ENCODE measurements at regions not wholly inside any gene's neighbourhood (a gene's known extent, or its start where the extent isn't known, plus 50 kb on each side); places are given as distances from the start of the nearest gene placed in this dataset.

DNA sequence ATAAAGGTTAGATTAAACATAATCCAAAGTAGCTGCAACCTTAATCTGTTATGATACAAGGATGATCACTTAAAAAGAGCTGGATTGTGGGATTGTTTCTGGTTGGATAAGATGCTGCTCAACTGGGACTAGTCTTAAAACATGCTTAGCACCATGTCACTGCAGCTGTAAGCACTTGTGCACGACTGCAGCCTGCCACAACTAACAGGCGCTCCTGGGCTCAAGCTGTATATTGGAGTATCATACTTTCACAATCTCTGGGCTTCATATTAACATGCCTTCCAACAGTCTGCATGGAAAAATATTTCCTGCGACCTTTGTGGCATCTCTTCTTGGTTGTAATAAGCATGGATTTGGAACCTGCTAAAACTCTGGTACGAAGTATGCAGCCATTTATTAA, 493.0 kb upstream of the PITX2 start:
- TF ChIP-seq POLR2A (IDR thresholded peaks at IDR 0.05; ENCODE audit: low read length) (no peak), GATA1 (IDR thresholded peaks at IDR 0.05; ENCODE audit: low read depth, low read length) (no peak)
- DNase-seq: no peak

DNA sequence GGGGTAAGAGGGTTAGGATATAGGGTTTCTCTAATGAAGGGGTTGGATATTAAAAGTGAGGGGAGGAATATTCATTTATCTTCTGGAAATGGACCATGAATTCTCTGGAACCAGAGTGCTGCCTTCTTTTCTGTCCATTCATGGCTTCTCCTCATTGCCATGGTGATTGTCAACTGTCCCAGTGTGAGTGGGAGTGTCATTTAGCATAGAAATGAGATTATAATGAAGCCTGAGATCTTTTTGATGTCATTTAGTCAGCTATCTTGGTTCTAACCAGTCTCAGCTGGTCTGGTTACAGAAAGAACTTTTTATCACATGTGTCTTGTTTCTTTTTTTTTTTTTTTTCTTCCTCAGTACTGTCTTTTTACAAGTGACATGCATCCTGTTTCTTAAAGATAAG, 497.3 kb upstream of the PITX2 start:
- no peak for TF ChIP-seq GATA1 (IDR thresholded peaks at IDR 0.05; ENCODE audit: low read depth, low read length)
- TF ChIP-seq POLR2A (IDR thresholded peaks at IDR 0.05; ENCODE audit: low read length): no peak
- DNase-seq: peak in 1 of 2 experiments; percentile 12

GRCh38 chr4:111126340-111126739, 503.5 kb upstream of the PITX2 start:
- DNase-seq: no peak
- TF ChIP-seq GATA1 (IDR thresholded peaks at IDR 0.05; ENCODE audit: low read depth, low read length) (no peak), POLR2A (IDR thresholded peaks at IDR 0.05; ENCODE audit: low read length) (no peak)

- TF ChIP-seq POLR2A (IDR thresholded peaks at IDR 0.05; ENCODE audit: low read length): no peak
- no peak for TF ChIP-seq GATA1 (IDR thresholded peaks at IDR 0.05; ENCODE audit: low read depth, low read length)
- DNase-seq: no peak
These were observed 505.0 kb upstream of the PITX2 start for GRCh38 chr4:111127841-111128240.

DNA sequence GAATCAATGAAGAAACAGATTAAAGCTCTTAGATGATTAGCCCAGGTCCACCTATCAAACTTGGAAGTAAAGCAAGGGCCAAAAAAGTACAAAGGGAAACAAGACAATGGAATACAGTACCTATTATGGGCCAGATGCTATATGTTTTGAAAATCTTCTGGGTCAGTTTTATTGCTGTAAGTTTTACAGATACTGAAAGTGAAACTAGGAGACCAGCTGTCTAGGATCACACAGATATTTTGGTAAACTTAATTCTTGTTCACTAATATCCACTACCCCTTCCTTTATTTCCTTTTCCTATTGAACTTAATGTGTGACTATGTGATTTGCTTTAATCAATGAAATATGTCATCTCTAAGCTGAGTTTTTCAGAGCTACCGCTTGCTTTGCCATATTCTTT, 505.4 kb upstream of the PITX2 start:
- TF ChIP-seq GATA1 (IDR thresholded peaks at IDR 0.05; ENCODE audit: low read depth, low read length) (no peak), POLR2A (IDR thresholded peaks at IDR 0.05; ENCODE audit: low read length) (no peak)
- no peak for DNase-seq

DNA sequence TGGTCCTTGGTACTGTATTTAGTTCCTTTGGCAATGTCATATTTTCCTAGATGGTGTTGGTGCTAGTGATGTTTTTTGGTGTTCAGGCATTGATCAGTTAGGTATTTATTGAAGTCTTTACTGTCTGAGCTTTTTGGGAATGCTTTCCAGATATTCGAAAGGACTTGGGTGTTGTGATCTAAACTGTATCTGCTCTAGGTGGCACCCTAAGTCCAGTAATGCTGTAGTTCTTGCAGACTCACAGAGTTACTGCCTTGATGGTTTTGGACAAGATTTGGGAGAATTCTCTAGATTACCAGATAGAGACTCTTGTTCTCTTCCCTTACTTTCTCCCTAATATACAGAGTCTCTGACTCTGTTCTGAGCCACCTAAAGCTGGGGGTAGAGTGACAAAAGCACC, 513.6 kb upstream of the PITX2 start:
- DNase-seq: no peak
- no peak for TF ChIP-seq POLR2A (IDR thresholded peaks at IDR 0.05; ENCODE audit: low read length)
- no peak for TF ChIP-seq GATA1 (IDR thresholded peaks at IDR 0.05; ENCODE audit: low read depth, low read length)

DNA sequence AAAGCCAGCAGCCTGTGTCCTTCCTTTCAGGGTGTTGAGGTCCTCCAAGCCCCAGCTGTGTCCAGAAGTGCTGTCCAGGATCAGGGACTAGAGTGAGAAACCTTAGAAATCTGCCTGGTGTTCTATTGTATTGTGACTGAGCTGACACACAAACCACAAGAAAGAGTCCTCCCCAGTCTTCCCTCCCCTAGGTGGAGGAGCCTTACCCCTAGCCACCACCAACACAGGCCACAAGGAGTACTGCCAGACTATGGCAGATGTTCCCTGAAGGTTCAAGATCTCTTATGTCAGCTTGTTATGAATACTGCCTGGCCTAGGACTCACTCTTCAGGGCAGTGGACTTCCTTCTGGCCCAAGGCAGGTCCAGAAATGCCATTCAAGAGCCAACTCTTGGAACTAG, 514.1 kb upstream of the PITX2 start:
- DNase-seq: no peak
- TF ChIP-seq POLR2A (IDR thresholded peaks at IDR 0.05; ENCODE audit: low read length) (no peak), GATA1 (IDR thresholded peaks at IDR 0.05; ENCODE audit: low read depth, low read length) (no peak)

DNA sequence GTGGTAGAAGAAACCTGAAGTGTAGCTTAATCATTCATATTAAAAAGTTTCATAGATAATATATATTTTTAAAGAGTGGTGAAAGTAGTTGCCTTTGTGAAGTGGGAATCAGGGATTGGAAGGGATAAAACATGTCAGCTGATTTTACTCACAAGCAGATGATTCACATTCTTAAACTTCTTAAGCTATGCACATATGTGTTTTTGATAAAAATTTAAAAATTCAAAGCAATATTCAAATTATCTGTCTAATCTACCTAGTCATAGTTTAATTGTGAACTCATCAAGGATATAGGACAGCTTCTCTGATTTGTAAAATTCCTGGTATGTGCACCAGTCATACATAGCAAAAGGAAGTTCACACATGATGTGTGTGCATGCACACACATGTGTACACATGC, 520.6 kb upstream of the PITX2 start:
- no peak for TF ChIP-seq GATA1 (IDR thresholded peaks at IDR 0.05; ENCODE audit: low read depth, low read length)
- no peak for TF ChIP-seq POLR2A (IDR thresholded peaks at IDR 0.05; ENCODE audit: low read length)
- DNase-seq: no peak

GRCh38 chr4:111154934-111155333, 532.1 kb upstream of the PITX2 start:
- TF ChIP-seq GATA1 (IDR thresholded peaks at IDR 0.05; ENCODE audit: low read depth, low read length) (no peak), POLR2A (IDR thresholded peaks at IDR 0.05; ENCODE audit: low read length) (no peak)
- DNase-seq: no peak

GRCh38 chr4:111164556-111164955, 541.7 kb upstream of the PITX2 start:
- peak in 1 of 2 experiments; percentile 2 for DNase-seq

- TF ChIP-seq POLR2A (IDR thresholded peaks at IDR 0.05; ENCODE audit: low read length) (no peak), GATA1 (IDR thresholded peaks at IDR 0.05; ENCODE audit: low read depth, low read length) (no peak)
- DNase-seq: no peak
These were observed 551.5 kb upstream of the PITX2 start for GRCh38 chr4:111174331-111174730.

DNA sequence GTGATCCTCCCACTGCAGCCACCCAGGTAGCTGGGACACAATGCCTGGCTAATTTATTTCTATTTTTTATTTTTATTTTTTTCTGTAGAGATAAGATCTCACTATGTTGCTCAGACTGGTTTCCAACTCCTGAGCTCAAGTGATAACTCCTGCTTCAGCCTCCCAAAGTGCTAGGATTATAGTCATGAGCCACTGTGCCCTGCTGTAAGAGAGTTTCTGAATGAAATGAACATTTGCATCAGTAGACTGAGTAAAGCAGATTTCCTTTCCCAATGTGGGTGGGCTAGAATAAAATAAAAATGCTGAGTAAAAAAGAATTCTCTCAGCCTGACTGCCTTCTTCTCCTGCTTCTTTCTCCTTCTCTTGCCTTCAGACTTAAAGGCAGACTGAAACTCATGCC, 555.4 kb upstream of the PITX2 start:
- DNase-seq: no peak
- TF ChIP-seq POLR2A (IDR thresholded peaks at IDR 0.05; ENCODE audit: low read length) (no peak), GATA1 (IDR thresholded peaks at IDR 0.05; ENCODE audit: low read depth, low read length) (no peak)

- DNase-seq: no peak
- TF ChIP-seq GATA1 (IDR thresholded peaks at IDR 0.05; ENCODE audit: low read depth, low read length) (no peak), POLR2A (IDR thresholded peaks at IDR 0.05; ENCODE audit: low read length) (no peak)
These were observed 564.2 kb upstream of the PITX2 start for GRCh38 chr4:111187108-111187507.

DNA sequence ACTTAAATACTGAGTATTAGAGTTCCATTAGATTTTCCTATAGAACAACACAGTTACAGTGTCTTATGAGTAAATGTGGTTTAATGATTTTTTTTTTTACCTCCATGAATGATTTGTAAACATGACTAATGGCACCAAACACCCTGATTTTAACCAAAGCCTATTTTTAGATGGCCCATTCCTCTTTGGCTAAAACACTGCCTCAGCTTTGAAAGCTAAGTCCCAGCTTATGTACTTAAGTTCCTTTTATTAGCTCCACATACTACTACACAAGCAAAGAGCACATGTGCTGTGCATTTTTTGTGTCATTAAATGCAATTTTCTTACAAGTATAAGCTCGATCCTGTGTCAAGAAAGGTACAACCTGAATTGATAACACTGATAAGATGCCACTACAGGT, 575.6 kb upstream of the PITX2 start:
- no peak for DNase-seq
- TF ChIP-seq POLR2A (IDR thresholded peaks at IDR 0.05; ENCODE audit: low read length) (no peak), GATA1 (IDR thresholded peaks at IDR 0.05; ENCODE audit: low read depth, low read length) (no peak)

- no peak for DNase-seq
- TF ChIP-seq POLR2A (IDR thresholded peaks at IDR 0.05; ENCODE audit: low read length): no peak
- no peak for TF ChIP-seq GATA1 (IDR thresholded peaks at IDR 0.05; ENCODE audit: low read depth, low read length)
These were observed 581.9 kb upstream of the PITX2 start for GRCh38 chr4:111204797-111205196.

DNA sequence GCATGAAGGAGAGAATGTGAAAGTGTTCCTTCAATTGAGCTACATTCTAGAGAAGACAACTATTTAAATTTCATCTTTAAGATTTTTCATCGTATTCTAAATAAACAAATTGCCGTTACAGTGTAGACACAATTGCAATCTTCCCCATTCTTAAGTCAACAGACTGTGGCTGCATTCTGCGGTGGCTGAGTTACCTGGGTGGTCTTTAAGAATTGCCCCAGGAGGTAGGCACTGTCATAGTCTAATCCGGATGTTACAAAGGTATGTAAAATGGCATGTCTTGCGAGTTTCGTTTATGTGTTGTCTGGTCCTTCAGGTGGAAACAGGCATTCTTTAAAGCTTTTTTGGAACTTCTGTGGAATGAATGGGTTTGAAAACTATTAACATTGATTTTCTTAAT, 586.1 kb upstream of the PITX2 start:
- no peak for DNase-seq
- TF ChIP-seq POLR2A (IDR thresholded peaks at IDR 0.05; ENCODE audit: low read length) (no peak), GATA1 (IDR thresholded peaks at IDR 0.05; ENCODE audit: low read depth, low read length) (no peak)
